H1 (cell line): ENCODE measurements at regions not wholly inside any gene's neighbourhood (a gene's known extent, or its start where the extent isn't known, plus 50 kb on each side); places are given as distances from the start of the nearest gene placed in this dataset.

ENCODE experiments used
- CTCF ChIA-PET: fragments of 300-600 bp; sonication (Branson Sonifier 250); formaldehyde crosslinking; loops from one replicate; lab custom pipeline; 2021; ENCODE audit not compliant: partially characterized antibody; lab: Charles Lee
- POLR2A ChIA-PET: fragments of 300-600 bp; sonication (Branson Sonifier 250); formaldehyde crosslinking; loops from one replicate; lab custom pipeline; 2021; ENCODE audit warnings: inconsistent platforms; ENCODE audit not compliant: partially characterized antibody; lab: Charles Lee
- DNase-seq, 2 experiments: peaks; one replicate each; pipeline versions ENCODE4 v3.0.0 to v3.0.0-alpha.2; 2010 to 2022; ENCODE audit warnings: low spot score in 2 of 2, low read depth in 1 of 2, mixed read lengths in 1 of 2
- FAIRE-seq: peaks from 2 replicates; lab custom pipeline; 2011; peaks lifted over from hg19 to GRCh38; lab: Jason Lieb, UNC
- H2AFZ ChIP-seq: 2 replicates; pipeline ENCODE4 v1.8.1; 2012; ENCODE audit warnings: low read length, inconsistent platforms
- H2AK5ac ChIP-seq: 2 replicates; pipeline ENCODE4 v1.6.1; 2013; ENCODE audit warnings: low read depth, low read length
- H2BK120ac ChIP-seq: replicated peaks from 2 replicates; pipeline ENCODE3; 2013; ENCODE audit warnings: low read depth, low read length, inconsistent platforms
- H2BK12ac ChIP-seq: 2 replicates; pipeline ENCODE4 v1.6.1; 2013; ENCODE audit warnings: low read depth, low read length
- H2BK15ac ChIP-seq: 2 replicates; pipeline ENCODE4 v1.6.1; 2013; ENCODE audit warnings: low read length
- H2BK20ac ChIP-seq: 2 replicates; pipeline ENCODE4 v1.6.1; 2013; ENCODE audit warnings: low read length
- H2BK5ac ChIP-seq: 2 replicates; pipeline ENCODE4 v1.6.1; 2013; ENCODE audit warnings: low read depth, low read length
- H3K14ac ChIP-seq: 2 replicates; pipeline ENCODE4 v1.6.1; 2013; ENCODE audit warnings: inconsistent platforms; ENCODE audit not compliant: insufficient read length
- H3K18ac ChIP-seq: 2 replicates; pipeline ENCODE4 v1.6.1; 2013; ENCODE audit warnings: low read length; ENCODE audit errors: extremely low read depth
- H3K23ac ChIP-seq: 2 replicates; pipeline ENCODE4 v1.6.1; 2013; ENCODE audit warnings: inconsistent platforms; ENCODE audit not compliant: insufficient read length
- H3K23me2 ChIP-seq: 2 replicates; pipeline ENCODE4 v1.6.1; 2013; ENCODE audit warnings: low read depth, low read length
- H3K27ac ChIP-seq: 2 replicates; pipeline ENCODE4 v1.6.1; 2011; ENCODE audit warnings: low read depth, low read length, inconsistent platforms
- H3K27me3 ChIP-seq, 4 experiments: replicated peaks in 1 of 4; 1 replicate in 1 of 4; 2 replicates in 3 of 4; pipeline versions ENCODE4 v1.6.1 to v1.8.1; 2011 to 2013; ENCODE audit warnings: low read length in 3 of 4, mild to moderate bottlenecking in 3 of 4, inconsistent platforms in 2 of 4, mixed read lengths in 2 of 4, moderate library complexity in 1 of 4; ENCODE audit not compliant: control insufficient read depth in 3 of 4, insufficient read depth in 3 of 4; ENCODE audit errors: extremely low read depth in 1 of 4
- H3K36me3 ChIP-seq, 4 experiments: 2 replicates each; pipeline versions ENCODE4 v1.6.1 to v1.8.1; 2011 to 2013; ENCODE audit warnings: mild to moderate bottlenecking in 4 of 4, low read length in 3 of 4, moderate library complexity in 2 of 4, control low read depth in 1 of 4, inconsistent platforms in 1 of 4; ENCODE audit not compliant: insufficient read depth in 4 of 4, control insufficient read depth in 2 of 4
- H3K4ac ChIP-seq: replicated peaks from 2 replicates; pipeline ENCODE3; 2013; ENCODE audit warnings: low read length, low read depth, mixed read lengths, inconsistent platforms; ENCODE audit not compliant: insufficient read length
- H3K4me1 ChIP-seq, 4 experiments: replicated peaks in 1 of 4; 1 replicate in 1 of 4; 2 replicates in 3 of 4; pipeline versions ENCODE4 v1.6.1 to v1.8.1; 2011 to 2013; ENCODE audit warnings: low read length in 3 of 4, inconsistent platforms in 2 of 4, mixed read lengths in 1 of 4; ENCODE audit not compliant: insufficient read depth in 4 of 4, control insufficient read depth in 3 of 4
- H3K4me2 ChIP-seq, 2 experiments: 2 replicates each; pipeline versions ENCODE4 v1.6.1 to v1.8.1; 2011 to 2013; ENCODE audit warnings: low read depth in 2 of 2, low read length in 2 of 2, control low read depth in 1 of 2, inconsistent platforms in 1 of 2, mild to moderate bottlenecking in 1 of 2; ENCODE audit not compliant: insufficient read depth in 1 of 2
- H3K4me3 ChIP-seq, 4 experiments: fragments of 200-600, 300-600 bp in 1 of 4; sonication (generic), shearing (Covaris generic), sonication (Bioruptor Twin) in 1 of 4; 2 replicates each; pipeline versions ENCODE4 v1.5.1 to v1.8.1; 2011 to 2016; ENCODE audit warnings: low read length in 4 of 4, low read depth in 3 of 4, control low read depth in 2 of 4, inconsistent platforms in 2 of 4, mild to moderate bottlenecking in 2 of 4, mixed read lengths in 1 of 4, moderate library complexity in 1 of 4; ENCODE audit not compliant: insufficient read depth in 2 of 4; ENCODE audit errors: extremely low read depth in 1 of 4
- H3K56ac ChIP-seq: replicated peaks from 2 replicates; pipeline ENCODE3; 2013; ENCODE audit warnings: low read depth, mild to moderate bottlenecking, mixed read lengths, low read length, inconsistent platforms; ENCODE audit not compliant: insufficient read length
- H3K79me1 ChIP-seq: 2 replicates; pipeline ENCODE4 v1.6.1; 2013; ENCODE audit warnings: low read depth, low read length, control low read depth
- H3K79me2 ChIP-seq, 2 experiments: 2 replicates each; pipeline versions ENCODE4 v1.6.1 to v1.8.1; 2012 to 2013; ENCODE audit warnings: low read length in 2 of 2, mild to moderate bottlenecking in 2 of 2, inconsistent platforms in 1 of 2; ENCODE audit not compliant: insufficient read depth in 2 of 2, control insufficient read depth in 1 of 2
- H3K9ac ChIP-seq, 4 experiments: replicated peaks in 1 of 4; 1 replicate in 1 of 4; 2 replicates in 3 of 4; pipeline versions ENCODE4 v1.6.1 to v1.8.1; 2011 to 2013; ENCODE audit warnings: low read depth in 3 of 4, low read length in 3 of 4, control low read depth in 2 of 4, mild to moderate bottlenecking in 2 of 4, moderate library complexity in 2 of 4, inconsistent platforms in 1 of 4; ENCODE audit errors: extremely low read depth in 1 of 4
- H3K9me3 ChIP-seq, 2 experiments: 2 replicates each; pipeline versions ENCODE4 v1.6.1 to v1.8.1; 2012 to 2013; ENCODE audit warnings: mild to moderate bottlenecking in 2 of 2, moderate library complexity in 2 of 2, control low read depth in 1 of 2, inconsistent platforms in 1 of 2, low read depth in 1 of 2, low read length in 1 of 2, mixed read lengths in 1 of 2; ENCODE audit not compliant: insufficient read depth in 2 of 2
- H4K20me1 ChIP-seq, 2 experiments: replicated peaks in 1 of 2; 2 replicates each; pipeline versions ENCODE3 to v1.8.1; 2011 to 2013; ENCODE audit warnings: inconsistent platforms in 2 of 2, low read length in 2 of 2, mild to moderate bottlenecking in 1 of 2; ENCODE audit not compliant: insufficient read depth in 2 of 2, control insufficient read depth in 1 of 2
- H4K5ac ChIP-seq: 2 replicates; pipeline ENCODE4 v1.6.1; 2013; ENCODE audit warnings: low read length, low read depth, mixed read lengths, inconsistent platforms; ENCODE audit not compliant: insufficient read length
- H4K8ac ChIP-seq: 2 replicates; pipeline ENCODE4 v1.8.0; 2013; ENCODE audit warnings: mild to moderate bottlenecking, moderate library complexity, low read length, inconsistent platforms; ENCODE audit not compliant: insufficient read depth; ENCODE audit errors: extremely low read depth
- H4K91ac ChIP-seq: replicated peaks from 2 replicates; pipeline ENCODE3; 2013; ENCODE audit warnings: low read length, mixed read lengths, inconsistent platforms; ENCODE audit not compliant: insufficient read length
- BCL11A ChIP-seq, 2 experiments: IDR thresholded peaks; one replicate each; pipeline ENCODE4 v1.6.1; 2011; ENCODE audit warnings: low read depth in 2 of 2, low read length in 2 of 2, mild to moderate bottlenecking in 2 of 2
- CBX8 ChIP-seq: fragments of 300-800, 300-1000 bp; sonication (generic); IDR thresholded peaks from 2 replicates; pipeline ENCODE4 v1.7.1; 2016; ENCODE audit warnings: low read depth, low read length, borderline replicate concordance
- SIX5 ChIP-seq: IDR thresholded peaks from 2 replicates; pipeline ENCODE4 v1.6.1; 2011; ENCODE audit warnings: mild to moderate bottlenecking, low read depth, low read length
- TBP ChIP-seq: IDR thresholded peaks from 2 replicates; pipeline ENCODE4 v1.6.1; 2011; ENCODE audit warnings: low read depth, low read length, improper control_type of control experiment
- WGBS, 2 experiments: shearing (Covaris generic) in 1 of 2; methylation state at CpG; one replicate each; pipeline versions ENCODE4 v1.1.6 to v1.1.7; 2013 to 2015; ENCODE audit warnings: low lambda C conversion rate in 2 of 2, mixed read lengths in 2 of 2, inconsistent platforms in 1 of 2, low coverage in 1 of 2, missing lambda C conversion rate in 1 of 2; ENCODE audit not compliant: insufficient replicate concordance in 2 of 2, insufficient coverage in 1 of 2, insufficient read length in 1 of 2; ENCODE audit errors: extremely low coverage in 1 of 2, missing lambda C conversion rate in 1 of 2; 5-methylcytosine and 5-hydroxymethylcytosine counted together

DNA sequence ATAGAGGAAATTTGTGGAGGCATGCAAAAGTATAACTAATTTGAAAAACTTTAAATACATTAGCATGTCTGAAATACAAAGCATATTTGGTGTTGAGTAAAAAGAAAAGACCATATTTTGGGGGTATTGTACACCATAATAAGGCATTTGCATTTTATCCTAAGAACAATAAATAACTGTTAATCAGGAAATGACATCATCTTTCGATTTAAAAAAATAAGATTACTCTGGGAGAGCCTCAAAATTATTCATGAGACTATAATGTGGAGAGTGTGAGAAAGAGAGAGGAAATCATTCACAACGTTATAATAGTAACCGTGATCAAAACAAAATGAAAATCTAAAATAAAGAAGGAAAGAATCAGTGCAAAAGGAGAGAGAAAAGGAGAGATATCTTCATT, 712.3 kb upstream of the POT1 start:
- WGBS, 2 experiments, result 61% methylated on average over 3 of the region's 3 CpGs; no CpG with 5 or more reads in 1 of the 2 experiments

More for the DNA sequence above, 712.3 kb upstream of the POT1 start:
- Histone ChIP-seq H2AK5ac (no peak overlapping the region), H2BK120ac (no peak overlapping the region), H3K9me3 (no peaks in the 10 kb centered on the region), H3K56ac (no peak overlapping the region), H4K5ac (no peak overlapping the region), H3K4me3 (no peak overlapping the region), H3K4me2 (no peak overlapping the region), H2BK5ac (no peak overlapping the region), H2BK20ac (no peak overlapping the region), H2AFZ (no peak overlapping the region), H3K36me3 (no peaks in the 10 kb centered on the region), H3K9ac (no peak overlapping the region), H3K79me1 (no peaks in the 10 kb centered on the region), H3K4ac (no peak overlapping the region), H4K8ac (no peak overlapping the region), H3K27me3 (no peaks in the 10 kb centered on the region), H2BK12ac (no peak overlapping the region), H3K4me1 (no peaks in the 10 kb centered on the region), H3K27ac (no peak overlapping the region), H3K23ac (no peak overlapping the region), H3K18ac (no peak overlapping the region), H3K23me2 (no peaks in the 10 kb centered on the region), H4K91ac (no peak overlapping the region), H2BK15ac (no peak overlapping the region), H4K20me1 (no peaks in the 10 kb centered on the region), H3K14ac (no peak overlapping the region), H3K79me2 (no peaks in the 10 kb centered on the region)
- POLR2A ChIA-PET, result no interaction called here
- FAIRE-seq (no peak), DNase-seq (no peak)
- TF ChIP-seq TBP (no peak), SIX5 (no peak), CBX8 (no peak), BCL11A (IDR thresholded peaks at IDR 0.05; ENCODE audit: low read depth in 2 of 2, low read length in 2 of 2) (no peak)
- CTCF ChIA-PET, result no interaction called here
